Type B pancreatic cell (in vitro differentiated cells): ENCODE measurements at regions not wholly inside any gene's neighbourhood (a gene's known extent, or its start where the extent isn't known, plus 50 kb on each side); places are given as distances from the start of the nearest gene placed in this dataset.

Source experiments
- DNase-seq: peaks from one replicate; pipeline ENCODE4 v3.0.0; 2021; ENCODE audit warnings: mixed read lengths; ENCODE audit not compliant: unreplicated experiment; ENCODE audit errors: extremely low spot score
- H3K27ac Mint-ChIP-seq: 2 replicates; pipeline ENCODE4 v1.8.0; 2021; ENCODE audit warnings: mild to moderate bottlenecking, mixed read lengths
- H3K27me3 Mint-ChIP-seq: 2 replicates; pipeline ENCODE4 v1.8.0; 2021; ENCODE audit warnings: mixed read lengths
- H3K36me3 Mint-ChIP-seq: 2 replicates; pipeline ENCODE4 v1.8.0; 2021; ENCODE audit warnings: mixed read lengths
- H3K4me1 Mint-ChIP-seq: one replicate; pipeline ENCODE4 v1.8.0; 2021; ENCODE audit warnings: mixed read lengths; ENCODE audit not compliant: unreplicated experiment
- H3K4me3 Mint-ChIP-seq: 2 replicates; pipeline ENCODE4 v1.8.0; 2021; ENCODE audit warnings: mild to moderate bottlenecking, mixed read lengths
- H3K9me3 Mint-ChIP-seq: 2 replicates; pipeline ENCODE4 v1.8.0; 2021; ENCODE audit warnings: mixed read lengths
- CTCF ChIP-seq: fragments of 200-600 bp; sonication (generic); conservative IDR thresholded peaks from 2 replicates; pipeline ENCODE4 v1.5.0; 2021; ENCODE audit warnings: antibody characterized with exemption, mild to moderate bottlenecking

- no peak for DNase-seq
- Mint-ChIP-seq H3K36me3 (no peaks in the 10 kb centered on the region), H3K27ac (no peak overlapping the region), H3K4me3 (no peak overlapping the region), H3K9me3 (no peaks in the 10 kb centered on the region), H3K27me3 (peaks cover 96% of the 10 kb centered on the region), H3K4me1 (peaks cover 14% of the 10 kb centered on the region)
- no peak for TF ChIP-seq CTCF
Observed at GRCh38 chr6:165985806-165986299, 181.8 kb downstream of the TBXT start.

GRCh38 chr6:165985281-165985805 is 182.3 kb downstream of the TBXT start:
- Mint-ChIP-seq H3K4me3 (no peak overlapping the region), H3K36me3 (no peaks in the 10 kb centered on the region), H3K27me3 (peaks cover 96% of the 10 kb centered on the region), H3K4me1 (peaks cover 14% of the 10 kb centered on the region), H3K9me3 (no peaks in the 10 kb centered on the region), H3K27ac (no peak overlapping the region)
- TF ChIP-seq CTCF: no peak
- DNase-seq: no peak

- Mint-ChIP-seq H3K4me3 (no peak overlapping the region), H3K9me3 (no peaks in the 10 kb centered on the region), H3K36me3 (no peaks in the 10 kb centered on the region), H3K4me1 (peaks cover 14% of the 10 kb centered on the region), H3K27me3 (peaks cover 96% of the 10 kb centered on the region), H3K27ac (no peak overlapping the region)
- no peak for DNase-seq
- no peak for TF ChIP-seq CTCF
Observed at GRCh38 chr6:165984729-165985275, 182.8 kb downstream of the TBXT start.

GRCh38 chr6:165983112-165984072 is 184.3 kb downstream of the TBXT start:
- H3K27ac Mint-ChIP-seq: no peak overlapping the region
- no peaks in the 10 kb centered on the region for H3K36me3 Mint-ChIP-seq
- peaks cover 83% of the 10 kb centered on the region for H3K27me3 Mint-ChIP-seq
- no peak for DNase-seq
- H3K4me1 Mint-ChIP-seq: peaks cover 14% of the 10 kb centered on the region
- H3K9me3 Mint-ChIP-seq: no peaks in the 10 kb centered on the region
- H3K4me3 Mint-ChIP-seq: no peak overlapping the region
- no peak for TF ChIP-seq CTCF

GRCh38 chr6:165978476-165978875 is 189.2 kb downstream of the TBXT start:
- no peak for DNase-seq
- Mint-ChIP-seq H3K4me1 (no peaks in the 10 kb centered on the region), H3K4me3 (no peak overlapping the region), H3K27me3 (peaks cover 50% of the 10 kb centered on the region), H3K9me3 (no peaks in the 10 kb centered on the region), H3K27ac (no peak overlapping the region), H3K36me3 (no peaks in the 10 kb centered on the region)
- TF ChIP-seq CTCF: no peak
